HepG2 (cell line): ENCODE measurements at regions not wholly inside any gene's neighbourhood (a gene's known extent, or its start where the extent isn't known, plus 50 kb on each side); places are given as distances from the start of the nearest gene placed in this dataset.

ENCODE experiments used
- ATAC-seq: fragments of 200-7000 bp; cut with Tn5 transposase; 3 replicates; pipeline ENCODE4 v1.9.1; 2020; ENCODE audit warnings: mild to moderate bottlenecking, moderate library complexity
- BruUV-seq: library from RNA; stranded (reverse); fragments of 400-500 nt; replicated peaks from 2 replicates; lab custom pipeline; 2021; lab: Mats Ljungman, UMichigan
- CTCF ChIA-PET: fragments of 300-600 bp; formaldehyde crosslinking; extraction: SDS; loops from one replicate; lab custom pipeline; 2021; ENCODE audit warnings: low total read pairs, inconsistent platforms, low intra/inter-chr PET ratio; lab: Yijun Ruan, JAX
- POLR2A ChIA-PET: fragments of 350-600 bp; sonication (Branson Sonifier 250); formaldehyde crosslinking; loops from one replicate; lab custom pipeline; 2020; ENCODE audit warnings: antibody characterized with exemption, inconsistent platforms; lab: Yijun Ruan, JAX
- DNase-seq: peaks from one replicate; pipeline ENCODE4 v3.0.0-alpha.2; 2015; ENCODE audit warnings: low spot score
- FAIRE-seq: peaks from 3 replicates; lab custom pipeline; 2011; peaks lifted over from hg19 to GRCh38; lab: Jason Lieb, UNC
- H2AFZ ChIP-seq: one replicate; pipeline ENCODE4 v1.6.1; 2011; ENCODE audit warnings: low read length, inconsistent platforms
- H3K27ac ChIP-seq: fragments of 300-600 bp; 3 replicates; pipeline ENCODE4 v1.8.0; 2011; ENCODE audit warnings: mixed run types, mild to moderate bottlenecking, mixed read lengths, low read length, inconsistent platforms; ENCODE audit not compliant: insufficient read depth; ENCODE audit errors: extremely low read length
- H3K27me3 ChIP-seq, 2 experiments: fragments of 200-600 bp in 1 of 2; 2 replicates in 1 of 2; 3 replicates in 1 of 2; pipeline versions ENCODE4 v1.6.0 to v1.8.0; 2011; ENCODE audit warnings: low read length in 2 of 2, mild to moderate bottlenecking in 2 of 2, moderate library complexity in 2 of 2, inconsistent platforms in 1 of 2; ENCODE audit not compliant: insufficient read depth in 2 of 2, control insufficient read depth in 1 of 2
- H3K36me3 ChIP-seq, 2 experiments: fragments of 200-600 bp in 1 of 2; replicated peaks in 1 of 2; 2 replicates in 1 of 2; 3 replicates in 1 of 2; pipeline versions ENCODE4 v1.5.1 to v1.8.0; 2011; ENCODE audit warnings: low read length in 2 of 2, inconsistent platforms in 1 of 2; ENCODE audit not compliant: insufficient read depth in 2 of 2, control insufficient read depth in 1 of 2
- H3K4me1 ChIP-seq: 2 replicates; pipeline ENCODE4 v1.5.1; 2012; ENCODE audit warnings: low read length, inconsistent platforms; ENCODE audit not compliant: insufficient read depth
- H3K4me2 ChIP-seq: 2 replicates; pipeline ENCODE4 v1.6.0; 2011; ENCODE audit warnings: low read depth, low read length, inconsistent platforms
- H3K4me3 ChIP-seq, 3 experiments: fragments of 200-600 bp in 1 of 3; sonication (generic), shearing (Covaris generic) in 1 of 3; replicated peaks in 1 of 3; 2 replicates each; pipeline ENCODE4 v1.5.1; 2011 to 2016; ENCODE audit warnings: low read length in 3 of 3, inconsistent platforms in 2 of 3, low read depth in 2 of 3, mild to moderate bottlenecking in 2 of 3, control low read depth in 1 of 3, mixed read lengths in 1 of 3; ENCODE audit not compliant: insufficient read depth in 1 of 3
- H3K79me2 ChIP-seq: one replicate; pipeline ENCODE4 v1.6.1; 2011; ENCODE audit warnings: low read length, inconsistent platforms; ENCODE audit not compliant: insufficient read depth
- H3K9ac ChIP-seq: 2 replicates; pipeline ENCODE4 v1.6.0; 2011; ENCODE audit warnings: mild to moderate bottlenecking, low read depth, low read length, inconsistent platforms; ENCODE audit not compliant: insufficient read depth
- H3K9me3 ChIP-seq: 2 replicates; pipeline ENCODE4 v1.5.1; 2012; ENCODE audit warnings: mild to moderate bottlenecking, low read length
- H4K20me1 ChIP-seq: 2 replicates; pipeline ENCODE4 v1.6.0; 2011; ENCODE audit warnings: inconsistent platforms, mild to moderate bottlenecking, low read length, moderate library complexity; ENCODE audit not compliant: insufficient read depth
- ATF7-NPFF ChIP-seq: sonication (generic); formaldehyde crosslinking; IDR thresholded peaks from 2 replicates; pipeline ENCODE4 v1.8.1; 2023; ENCODE audit warnings: mild to moderate bottlenecking, low read depth, missing genetic modification reagents, moderate library complexity
- DRAP1 ChIP-seq: IDR thresholded peaks from 2 replicates; pipeline ENCODE4 v1.6.1; 2016; ENCODE audit warnings: missing genetic modification reagents, missing compliant biosample characterization
- ELK4 ChIP-seq: sonication (generic); formaldehyde crosslinking; IDR thresholded peaks from 2 replicates; pipeline ENCODE4 v1.9.0; 2021; ENCODE audit warnings: missing genetic modification reagents, borderline replicate concordance
- MYPOP ChIP-seq: sonication (generic); formaldehyde crosslinking; IDR thresholded peaks from 2 replicates; pipeline ENCODE4 v1.8.1; 2023; ENCODE audit warnings: mild to moderate bottlenecking, moderate library complexity, missing genetic modification reagents
- SMAD3 ChIP-seq: sonication (generic); formaldehyde crosslinking; IDR thresholded peaks from 2 replicates; pipeline ENCODE4 v1.4.0; 2020; ENCODE audit warnings: missing genetic modification reagents
- THYN1 ChIP-seq: sonication (generic); formaldehyde crosslinking; IDR thresholded peaks from 2 replicates; pipeline ENCODE4 v1.8.1; 2023; ENCODE audit warnings: low read depth, mild to moderate bottlenecking, moderate library complexity, missing genetic modification reagents, borderline replicate concordance
- ZBTB2 ChIP-seq: sonication (generic); formaldehyde crosslinking; IDR thresholded peaks from 2 replicates; pipeline ENCODE4 v1.8.0; 2022; ENCODE audit warnings: low read depth, missing genetic modification reagents
- ZBTB20 ChIP-seq: sonication (generic); formaldehyde crosslinking; IDR thresholded peaks from 2 replicates; pipeline ENCODE4 v1.8.1; 2023; ENCODE audit warnings: missing genetic modification reagents, low read depth, mild to moderate bottlenecking, borderline replicate concordance
- ZNF232 ChIP-seq: sonication (generic); formaldehyde crosslinking; IDR thresholded peaks from 2 replicates; pipeline ENCODE4 v1.4.0; 2020; ENCODE audit warnings: missing genetic modification reagents, borderline replicate concordance
- ZNF274 ChIP-seq: sonication (generic); formaldehyde crosslinking; IDR thresholded peaks from 2 replicates; pipeline ENCODE4 v1.5.1; 2020; ENCODE audit warnings: mild to moderate bottlenecking, missing genetic modification reagents
- ZNF605 ChIP-seq: sonication (generic); formaldehyde crosslinking; IDR thresholded peaks from 2 replicates; pipeline ENCODE4 v1.8.0; 2022; ENCODE audit warnings: mild to moderate bottlenecking, missing genetic modification reagents
- ZNF691 ChIP-seq: sonication (generic); formaldehyde crosslinking; IDR thresholded peaks from 2 replicates; pipeline ENCODE4 v1.4.0; 2020; ENCODE audit warnings: missing genetic modification reagents, low read depth, mild to moderate bottlenecking, borderline replicate concordance
- WGBS: methylation state at CpG from one replicate; pipeline ENCODE4 v1.1.6; 2017; ENCODE audit warnings: low lambda C conversion rate; 5-methylcytosine and 5-hydroxymethylcytosine counted together
- in situ Hi-C: cut with HindIII; loops from 2 replicates; pipeline ENCODE4 v1.10.0; 2017; ENCODE audit warnings: low pct_unique_long_range_greater_than_20kb; ENCODE audit not compliant: extremely low pct_ligation_motif_present
- intact Hi-C: fragments of 100-400 bp; cut with micrococcal nuclease; formaldehyde crosslinking; loops from one replicate; pipeline ENCODE4 v1.10.0; 2022; ENCODE audit not compliant: unreplicated experiment

GRCh38 chr4:174117445-174117844, 166.0 kb downstream of the FBXO8 start:
- ChIA-PET POLR2A (no interaction called here), CTCF (no interaction called here)
- BruUV-seq = no TSS peak
- TF ChIP-seq ZNF274 (CRISPR knock-in tag) = no peak
- no peak for TF ChIP-seq ZNF691 (CRISPR knock-in tag)
- no peak for TF ChIP-seq SMAD3 (CRISPR knock-in tag)
- no peak for TF ChIP-seq ZNF232 (CRISPR knock-in tag)
- no peak for TF ChIP-seq THYN1
- TF ChIP-seq MYPOP (CRISPR knock-in tag) = no peak
- TF ChIP-seq ELK4 (CRISPR knock-in tag) = no peak
- TF ChIP-seq DRAP1 = no peak
- no peak for TF ChIP-seq ATF7-NPFF (CRISPR knock-in tag)
- TF ChIP-seq ZNF605 = no peak
- TF ChIP-seq ZBTB2 (CRISPR knock-in tag) = no peak
- no peak for TF ChIP-seq ZBTB20 (CRISPR knock-in tag)
- Histone ChIP-seq H4K20me1 (no peaks in the 10 kb centered on the region), H3K79me2 (no peaks in the 10 kb centered on the region), H3K27ac (no peak overlapping the region), H3K4me1 (0 out of 2 replicates have a peak, but pooled peaks cover 8% of the 10 kb centered on the region), H3K27me3 (no peaks in the 10 kb centered on the region; a peak in 1 of 5 replicates), H3K9ac (no peak overlapping the region), H3K4me3 (no peak overlapping the region), H2AFZ (no peak overlapping the region), H3K9me3 (no peaks in the 10 kb centered on the region), H3K36me3 (no peaks in the 10 kb centered on the region), H3K4me2 (no peak overlapping the region)
- FAIRE-seq = no peak
- no peak for DNase-seq
- no peak for ATAC-seq
- in situ Hi-C loops = no loop called here
- 28% methylated on average over 8 of the region's 8 CpGs for WGBS
- intact Hi-C loops = no loop called here
